Mammary epithelial cell (primary cell): ENCODE measurements at regions not wholly inside any gene's neighbourhood (a gene's known extent, or its start where the extent isn't known, plus 50 kb on each side); places are given as distances from the start of the nearest gene placed in this dataset.

Source experiments
- CTCF ChIP-seq, 2 donors: IDR thresholded peaks in 1 of 2; conservative IDR thresholded peaks in 1 of 2; 2 replicates each; pipeline ENCODE4 v1.5.1; 2011 to 2012; ENCODE audit warnings: inconsistent platforms in 2 of 2, low read length in 2 of 2, mild to moderate bottlenecking in 2 of 2, control low read depth in 1 of 2, low read depth in 1 of 2; ENCODE audit not compliant: insufficient read depth in 1 of 2; ENCODE audit errors: extremely low read depth in 1 of 2
- EZH2 ChIP-seq: IDR thresholded peaks from 2 replicates; pipeline ENCODE4 v1.6.1; 2012; ENCODE audit warnings: low read length, inconsistent platforms, borderline replicate concordance

- TF ChIP-seq CTCF (conservative IDR thresholded peaks at IDR 0.05 in 1 of 2, IDR thresholded peaks at IDR 0.05 in 1 of 2; ENCODE audit: extremely low read depth in 1 of 2, insufficient read depth in 1 of 2, low read depth in 1 of 2, low read length in 2 of 2) = no peak
- TF ChIP-seq EZH2 = no peak
These were observed 229.4 kb downstream of the SI start for GRCh38 chr3:164848923-164849322.
